IMR-90 (cell line): ENCODE measurements at regions not wholly inside any gene's neighbourhood (a gene's known extent, or its start where the extent isn't known, plus 50 kb on each side); places are given as distances from the start of the nearest gene placed in this dataset.

Experiments
- ATAC-seq: fragments of 200-7000 bp; cut with Tn5 transposase; 2 replicates; pipeline ENCODE4 v1.9.1; 2020; ENCODE audit warnings: low read depth, mild to moderate bottlenecking, moderate library complexity
- BruUV-seq: library from RNA; stranded (reverse); fragments of 400-500 nt; replicated peaks from 2 replicates; lab custom pipeline; 2021; lab: Mats Ljungman, UMichigan
- CTCF ChIA-PET: fragments of 300-600 bp; formaldehyde crosslinking; extraction: SDS; loops from one replicate; lab custom pipeline; 2021; ENCODE audit warnings: antibody characterized with exemption; lab: Yijun Ruan, JAX
- POLR2A ChIA-PET: fragments of 300-600 bp; sonication (Branson Sonifier 250); formaldehyde crosslinking; loops from one replicate; lab custom pipeline; 2022; ENCODE audit warnings: antibody characterized with exemption; ENCODE audit not compliant: unreplicated experiment; lab: Charles Lee
- DNase-seq: peaks from one replicate; pipeline ENCODE4 v3.0.0; 2013
- H2AFZ ChIP-seq: replicated peaks from 2 replicates; pipeline ENCODE3; 2013; ENCODE audit warnings: low read length, mild to moderate bottlenecking; ENCODE audit not compliant: poor library complexity
- H2AK5ac ChIP-seq: 2 replicates; pipeline ENCODE4 v1.6.1; 2013; ENCODE audit warnings: low read depth, low read length, inconsistent platforms
- H2AK9ac ChIP-seq: replicated peaks from 2 replicates; pipeline ENCODE3; 2013; ENCODE audit warnings: mild to moderate bottlenecking, low read depth, low read length, moderate library complexity; ENCODE audit not compliant: poor library complexity
- H2BK120ac ChIP-seq: 2 replicates; pipeline ENCODE4 v1.6.1; 2013; ENCODE audit warnings: low read depth, low read length, inconsistent platforms
- H2BK15ac ChIP-seq: 3 replicates; pipeline ENCODE4 v1.6.1; 2013; ENCODE audit warnings: low read depth, low read length, inconsistent platforms
- H2BK20ac ChIP-seq: 2 replicates; pipeline ENCODE4 v1.6.1; 2013; ENCODE audit warnings: low read depth, mild to moderate bottlenecking, inconsistent platforms, low read length, moderate library complexity
- H2BK5ac ChIP-seq: 2 replicates; pipeline ENCODE4 v1.6.1; 2013; ENCODE audit warnings: mild to moderate bottlenecking, low read depth, low read length, inconsistent platforms; ENCODE audit not compliant: poor library complexity, severe bottlenecking
- H3K14ac ChIP-seq: replicated peaks from 2 replicates; pipeline ENCODE4 v1.6.1; 2013; ENCODE audit warnings: low read depth, low read length, inconsistent platforms
- H3K18ac ChIP-seq: 2 replicates; pipeline ENCODE4 v1.6.1; 2013; ENCODE audit warnings: low read depth, low read length, control low read depth
- H3K23ac ChIP-seq: 2 replicates; pipeline ENCODE4 v1.6.1; 2013; ENCODE audit warnings: low read depth, low read length, inconsistent platforms
- H3K27ac ChIP-seq: 2 replicates; pipeline ENCODE4 v1.5.1; 2013; ENCODE audit warnings: mild to moderate bottlenecking, control low read depth, low read length; ENCODE audit not compliant: insufficient read depth
- H3K27me3 ChIP-seq: 2 replicates; pipeline ENCODE4 v1.6.1; 2013; ENCODE audit warnings: low read length; ENCODE audit not compliant: control insufficient read depth, insufficient read depth
- H3K36me3 ChIP-seq: 2 replicates; pipeline ENCODE4 v1.6.1; 2013; ENCODE audit warnings: low read length, mixed read lengths; ENCODE audit not compliant: control insufficient read depth, insufficient read depth
- H3K4ac ChIP-seq: 2 replicates; pipeline ENCODE4 v1.6.1; 2013; ENCODE audit warnings: low read depth, low read length, inconsistent platforms
- H3K4me1 ChIP-seq: 2 replicates; pipeline ENCODE4 v1.6.1; 2013; ENCODE audit warnings: low read length, mixed read lengths; ENCODE audit not compliant: control insufficient read depth, insufficient read depth
- H3K4me2 ChIP-seq: 2 replicates; pipeline ENCODE4 v1.6.1; 2013; ENCODE audit warnings: low read depth, mild to moderate bottlenecking, control low read depth, low read length, moderate library complexity
- H3K4me3 ChIP-seq: 2 replicates; pipeline ENCODE4 v1.5.1; 2013; ENCODE audit warnings: low read depth, mild to moderate bottlenecking, control low read depth, low read length, moderate library complexity; ENCODE audit not compliant: insufficient read depth
- H3K56ac ChIP-seq: 2 replicates; pipeline ENCODE4 v1.6.1; 2013; ENCODE audit warnings: low read length, inconsistent platforms; ENCODE audit not compliant: insufficient read depth; ENCODE audit errors: extremely low read depth
- H3K79me1 ChIP-seq, 2 experiments: 2 replicates each; pipeline ENCODE4 v1.6.1; 2013; ENCODE audit warnings: low read length in 2 of 2, inconsistent platforms in 1 of 2, low read depth in 1 of 2
- H3K9ac ChIP-seq: 2 replicates; pipeline ENCODE4 v1.6.1; 2013; ENCODE audit warnings: low read depth, low read length, control low read depth
- H3K9me1 ChIP-seq: 2 replicates; pipeline ENCODE4 v1.6.1; 2013; ENCODE audit warnings: low read length, inconsistent platforms; ENCODE audit not compliant: insufficient read depth
- H3K9me3 ChIP-seq: 2 replicates; pipeline ENCODE4 v1.6.1; 2013; ENCODE audit warnings: low read length; ENCODE audit not compliant: control insufficient read depth, insufficient read depth
- H4K20me1 ChIP-seq: 2 replicates; pipeline ENCODE4 v1.6.1; 2013; ENCODE audit warnings: low read length, inconsistent platforms; ENCODE audit not compliant: insufficient read depth
- H4K5ac ChIP-seq: 2 replicates; pipeline ENCODE4 v1.6.1; 2013; ENCODE audit warnings: mild to moderate bottlenecking, low read depth, low read length, control low read depth
- H4K8ac ChIP-seq, 2 experiments: 2 replicates each; pipeline ENCODE4 v1.6.1; 2013; ENCODE audit warnings: low read depth in 2 of 2, low read length in 2 of 2, control low read depth in 1 of 2, inconsistent platforms in 1 of 2
- H4K91ac ChIP-seq: 2 replicates; pipeline ENCODE4 v1.6.1; 2013; ENCODE audit warnings: low read depth, low read length, inconsistent platforms; ENCODE audit not compliant: insufficient read depth
- BHLHE40 ChIP-seq: fragments of 150-350 bp; IDR thresholded peaks from 2 replicates; pipeline ENCODE4 v1.6.1; 2016; ENCODE audit warnings: mild to moderate bottlenecking, low read depth, low read length
- CHD1 ChIP-seq: IDR thresholded peaks from 2 replicates; pipeline ENCODE4 v1.6.1; 2012; ENCODE audit warnings: low read depth, low read length, improper control_type of control experiment
- CTCF ChIP-seq: conservative IDR thresholded peaks from 2 replicates; pipeline ENCODE4 v1.5.1; 2012; ENCODE audit warnings: mild to moderate bottlenecking, low read depth, low read length, improper control_type of control experiment
- ELK1 ChIP-seq: fragments of 150-350 bp; IDR thresholded peaks from 2 replicates; pipeline ENCODE4 v1.6.1; 2016; ENCODE audit warnings: low read depth, mild to moderate bottlenecking, low read length, moderate library complexity, borderline replicate concordance
- FOS ChIP-seq: fragments of 150-350 bp; IDR thresholded peaks from 2 replicates; pipeline ENCODE4 v1.6.1; 2016; ENCODE audit warnings: low read depth, low read length
- MAFK ChIP-seq: IDR thresholded peaks from 2 replicates; pipeline ENCODE4 v1.6.1; 2012; ENCODE audit warnings: low read depth, low read length, improper control_type of control experiment
- MAZ ChIP-seq: IDR thresholded peaks from 2 replicates; pipeline ENCODE4 v1.6.1; 2012; ENCODE audit warnings: low read depth, mild to moderate bottlenecking, low read length, improper control_type of control experiment, moderate library complexity, borderline replicate concordance
- MXI1 ChIP-seq: IDR thresholded peaks from 2 replicates; pipeline ENCODE4 v1.6.1; 2012; ENCODE audit warnings: low read depth, mild to moderate bottlenecking, low read length, moderate library complexity, borderline replicate concordance
- NFE2L2 ChIP-seq: fragments of 150-350 bp; IDR thresholded peaks from 2 replicates; pipeline ENCODE4 v1.6.1; 2016; ENCODE audit warnings: low read depth, mild to moderate bottlenecking, low read length
- POLR2A ChIP-seq: IDR thresholded peaks from 2 replicates; pipeline ENCODE4 v1.6.1; 2012; ENCODE audit warnings: mild to moderate bottlenecking, low read depth, low read length
- RAD21 ChIP-seq: IDR thresholded peaks from 2 replicates; pipeline ENCODE4 v1.6.1; 2012; ENCODE audit warnings: low read length, improper control_type of control experiment
- RCOR1 ChIP-seq: IDR thresholded peaks from 2 replicates; pipeline ENCODE4 v1.6.1; 2012; ENCODE audit warnings: mild to moderate bottlenecking, low read length, improper control_type of control experiment; ENCODE audit not compliant: insufficient replicate concordance
- RFX5 ChIP-seq: IDR thresholded peaks from 2 replicates; pipeline ENCODE4 v1.8.0; 2012; ENCODE audit warnings: low read depth, mild to moderate bottlenecking, low read length, moderate library complexity
- USF2 ChIP-seq: fragments of 150-350 bp; IDR thresholded peaks from 2 replicates; pipeline ENCODE4 v1.6.1; 2017; ENCODE audit warnings: mild to moderate bottlenecking, antibody characterized with exemption, low read length, low read depth
- WGBS, 2 experiments: methylation state at CpG; one replicate each; pipeline versions ENCODE4 v1.1.5 to v1.1.7; 2013; ENCODE audit warnings: missing lambda C conversion rate in 2 of 2; ENCODE audit not compliant: insufficient read length in 1 of 2; ENCODE audit errors: extremely low coverage in 2 of 2; 5-methylcytosine and 5-hydroxymethylcytosine counted together
- dilution Hi-C: fragments of 300-500 bp; cut with HindIII; formaldehyde crosslinking; loops from one replicate; pipeline ENCODE4 v1.14.3; 2018; ENCODE audit warnings: low sequenced_read_pairs; ENCODE audit not compliant: unreplicated experiment
- in situ Hi-C: fragments of 300-500 bp; cut with MboI; formaldehyde crosslinking; loops from 3 replicates; pipeline ENCODE4 v1.14.3; 2019; ENCODE audit warnings: low sequenced_read_pairs, inconsistent platforms, mixed read lengths
- intact Hi-C: fragments of 100-400 bp; cut with micrococcal nuclease; formaldehyde crosslinking; loops from 2 replicates; pipeline ENCODE4 v1.10.0; 2022

GRCh38 chr13:78131346-78131745 is 212.7 kb upstream of the EDNRB start:
- H3K4ac ChIP-seq, result no peak overlapping the region
- in situ Hi-C loops (loop anchor here (25.0 kb wide), 1 partner anchor 456 kb away; no protein-coding TSS in a partner anchor), dilution Hi-C loops (no loop called here), intact Hi-C loops (loop anchor here (10.0 kb wide), 3 partner anchors 453 to 1203 kb away; no protein-coding TSS in a partner anchor)
- no peak overlapping the region for H3K56ac ChIP-seq
- H2BK20ac ChIP-seq, result no peak overlapping the region
- no peak overlapping the region for H2BK15ac ChIP-seq
- no peak overlapping the region for H4K8ac ChIP-seq
- no peak overlapping the region for H2AK9ac ChIP-seq
- H3K4me3 ChIP-seq, result no peak overlapping the region
- no peaks in the 10 kb centered on the region for H3K36me3 ChIP-seq
- no peak overlapping the region for H3K18ac ChIP-seq
- no peak for ATAC-seq
- no peak overlapping the region for H2AFZ ChIP-seq
- H3K23ac ChIP-seq, result no peak overlapping the region
- no CpG with 5 or more reads among the region's 2 CpGs for WGBS, 2 experiments
- DNase-seq, result no peak
- H3K9me1 ChIP-seq, result no peaks in the 10 kb centered on the region
- H3K79me1 ChIP-seq, result no peaks in the 10 kb centered on the region
- H3K9me3 ChIP-seq, result no peaks in the 10 kb centered on the region
- TF ChIP-seq MXI1, result no peak
- no peak for TF ChIP-seq BHLHE40
- TF ChIP-seq USF2, result no peak
- TF ChIP-seq MAZ, result no peak
- no peak for TF ChIP-seq RCOR1
- no peak for TF ChIP-seq CHD1
- TF ChIP-seq ELK1, result no peak
- no peak for TF ChIP-seq POLR2A
- no peak for TF ChIP-seq RAD21
- TF ChIP-seq RFX5, result no peak
- TF ChIP-seq MAFK, result no peak
- TF ChIP-seq FOS, result no peak
- TF ChIP-seq CTCF, result no peak
- TF ChIP-seq NFE2L2, result no peak
- no peak overlapping the region for H3K27ac ChIP-seq
- POLR2A ChIA-PET, result no interaction called here
- H2AK5ac ChIP-seq, result no peak overlapping the region
- no peak overlapping the region for H3K4me2 ChIP-seq
- peaks cover 9% of the 10 kb centered on the region for H3K27me3 ChIP-seq
- no peak overlapping the region for H3K14ac ChIP-seq
- no peak overlapping the region for H4K5ac ChIP-seq
- no TSS peak for BruUV-seq
- no peak overlapping the region for H3K9ac ChIP-seq
- H3K4me1 ChIP-seq, result no peaks in the 10 kb centered on the region
- H2BK5ac ChIP-seq, result no peak overlapping the region
- H4K20me1 ChIP-seq, result no peaks in the 10 kb centered on the region
- no peak overlapping the region for H2BK120ac ChIP-seq
- no peak overlapping the region for H4K91ac ChIP-seq
- CTCF ChIA-PET, result interaction anchor here (1.4 kb wide), 1 partner anchor 847 kb away, joined by 8 read pairs; no protein-coding TSS in a partner anchor
